ENCODE measurements at regions not wholly inside any gene's neighbourhood (a gene's known extent, or its start where the extent isn't known, plus 50 kb on each side); places are given as distances from the start of the nearest gene placed in this dataset.
"Not testable (repeated sequence)": the region's sequence is repeated elsewhere in the genome, so short reads cannot be mapped to it uniquely, and the experiment has no call there.

- not testable (repeated sequence) for DNase-seq (ENCODE audit: low spot score)
These were observed 84.2 kb upstream of the ADORA2B start for GRCh38 chr17:15860774-15861173.

GRCh38 chr17:15864061-15864460 lies 80.9 kb upstream of the ADORA2B start:
- DNase-seq (ENCODE audit: low spot score), result not testable (repeated sequence)

DNA sequence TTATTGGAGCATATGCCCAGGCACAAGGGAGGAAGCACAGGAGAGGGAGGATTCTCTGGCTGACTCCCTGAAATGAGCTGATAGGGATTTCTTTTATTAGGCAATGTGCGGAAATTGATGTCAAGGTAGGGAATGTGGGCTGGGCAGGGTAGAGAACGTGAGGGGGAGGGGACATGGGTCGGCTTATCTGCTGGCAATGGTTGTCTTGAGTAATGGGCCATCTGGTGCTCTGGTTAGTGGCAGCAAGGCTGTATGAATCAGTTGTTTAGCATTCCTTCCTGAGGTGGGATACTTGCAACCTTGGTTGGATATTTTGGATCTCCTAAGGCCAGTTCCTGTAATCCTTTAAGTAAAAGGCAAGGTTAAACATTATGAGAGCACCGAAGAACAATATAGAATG lies 80.5 kb upstream of the ADORA2B start:
- DNase-seq (ENCODE audit: low spot score), result not testable (repeated sequence)

DNA sequence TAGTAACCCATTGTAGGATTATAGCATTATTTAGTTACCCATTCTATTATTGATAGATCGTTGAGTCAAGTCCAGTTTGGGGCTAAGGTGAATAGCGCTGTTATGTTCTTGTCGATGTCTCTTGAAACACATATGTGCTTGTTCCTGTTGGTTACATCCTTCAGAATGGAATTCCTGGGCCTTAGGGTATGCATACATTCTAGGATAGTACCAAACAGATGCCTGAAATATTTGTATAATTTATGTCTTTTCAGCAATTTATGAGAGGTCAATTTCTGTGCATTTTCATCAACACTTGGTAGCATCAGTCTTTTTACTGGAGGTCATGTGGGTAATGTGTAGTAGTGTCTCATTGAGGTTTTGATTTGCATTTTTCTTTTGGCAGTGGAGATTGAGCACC lies 78.9 kb upstream of the ADORA2B start:
- not testable (repeated sequence) for DNase-seq (ENCODE audit: low spot score)

DNA sequence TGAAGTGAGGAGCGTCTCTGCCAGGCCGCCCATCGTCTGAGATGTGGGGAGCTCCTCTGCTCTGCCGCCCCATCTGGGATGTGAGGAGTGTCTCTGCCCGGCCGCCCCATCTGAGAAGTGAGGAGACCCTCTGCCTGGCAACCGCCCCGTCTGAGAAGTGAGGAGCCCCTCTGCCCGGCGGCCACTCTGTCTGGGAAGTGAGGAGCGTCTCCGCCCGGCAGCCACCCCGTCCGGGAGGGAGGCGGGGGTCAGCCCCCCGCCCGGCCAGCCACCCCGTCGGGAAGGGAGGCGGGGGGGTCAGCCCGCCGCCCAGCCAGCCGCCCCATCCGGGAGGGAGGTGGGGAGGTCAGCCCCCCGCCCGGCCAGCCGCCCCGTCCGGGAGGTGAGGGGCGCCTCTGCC lies 77.6 kb upstream of the ADORA2B start:
- DNase-seq (ENCODE audit: low spot score), result not testable (repeated sequence)

- DNase-seq (ENCODE audit: low spot score), result not testable (repeated sequence)
These were observed 75.1 kb upstream of the ADORA2B start for GRCh38 chr17:15869868-15870267.

DNA sequence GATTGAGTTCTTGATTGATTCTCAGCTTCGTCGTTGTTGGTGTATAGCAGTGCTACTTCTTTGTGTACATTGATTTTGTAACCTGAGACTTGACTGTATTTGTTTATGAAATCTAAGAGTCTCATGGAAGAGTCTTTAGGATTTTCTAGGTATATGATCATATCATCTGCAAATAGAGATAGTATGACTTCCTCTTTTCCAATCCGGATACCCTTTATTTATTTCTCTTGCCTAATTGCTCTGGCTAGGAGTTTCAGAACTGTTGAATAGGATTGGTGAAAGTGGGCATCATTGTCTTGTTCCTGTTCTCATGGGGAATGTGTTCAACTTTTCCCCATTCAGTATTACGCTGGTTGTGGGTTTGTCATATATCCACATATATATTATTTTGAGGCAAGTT lies 72.3 kb upstream of the ADORA2B start:
- not testable (repeated sequence) for DNase-seq (ENCODE audit: low spot score)

- DNase-seq (ENCODE audit: low spot score), result not testable (repeated sequence)
These were observed 66.9 kb upstream of the ADORA2B start for GRCh38 chr17:15877882-15878500.

DNA sequence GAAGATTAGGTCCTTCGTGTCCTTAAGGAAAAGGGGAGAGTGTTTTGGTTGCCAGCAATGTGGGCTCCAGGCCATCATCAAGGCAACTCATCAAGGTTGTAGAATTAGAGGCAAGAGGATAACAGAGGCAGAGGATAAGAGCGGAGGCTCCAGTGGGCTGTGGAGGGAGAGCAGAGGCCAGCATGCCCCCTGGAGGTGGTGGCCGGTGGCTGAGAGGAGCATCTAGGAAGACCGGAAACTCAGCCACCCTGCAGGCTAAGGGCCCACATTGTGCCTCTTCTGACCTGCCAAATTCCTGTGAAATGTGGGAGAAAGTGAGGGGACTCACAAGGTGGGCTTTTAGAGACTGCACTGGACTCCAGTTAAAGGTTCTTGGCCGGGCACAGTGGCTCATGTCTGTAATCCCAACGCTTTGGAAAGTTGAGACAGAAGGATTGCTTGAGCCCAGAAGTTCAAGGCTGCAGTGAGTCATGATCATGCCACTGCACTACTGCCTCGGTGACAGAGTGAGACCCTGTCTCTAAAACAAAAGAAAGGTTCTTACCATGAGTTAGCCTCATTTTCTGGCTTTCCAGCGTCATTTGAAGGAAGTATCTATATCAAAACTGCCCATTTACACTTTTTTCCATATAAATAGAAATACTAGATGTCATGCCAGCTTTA lies 62.7 kb upstream of the ADORA2B start:
- no peak for DNase-seq (ENCODE audit: low spot score)

GRCh38 chr17:15882777-15883176 lies 62.2 kb upstream of the ADORA2B start:
- no peak for DNase-seq (ENCODE audit: low spot score)

DNA sequence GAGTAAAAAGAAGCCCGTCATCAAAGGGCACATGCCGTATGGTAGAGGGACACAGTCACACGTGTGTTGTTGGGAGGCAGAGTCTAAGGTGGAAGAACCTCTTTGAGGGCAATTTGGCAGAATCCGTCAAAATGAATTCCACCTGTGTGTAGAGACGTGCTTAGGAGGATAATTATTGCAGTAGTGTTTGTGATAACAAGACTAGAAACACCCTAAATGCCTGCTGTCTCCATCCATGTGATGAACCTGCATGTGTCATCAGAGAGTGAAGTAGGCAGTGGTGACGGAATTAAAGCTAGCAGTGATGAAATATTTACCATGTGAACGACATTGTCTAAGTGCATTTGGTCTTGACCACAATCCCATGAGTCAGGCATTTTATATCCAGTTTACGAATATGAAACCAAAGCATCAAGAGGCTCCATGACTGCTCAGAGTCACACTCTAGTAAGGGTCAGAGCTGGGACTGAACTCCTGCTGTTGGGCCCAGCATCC lies 61.3 kb upstream of the ADORA2B start:
- DNase-seq (ENCODE audit: low spot score), result no peak

- DNase-seq (ENCODE audit: low spot score), result no peak
These were observed 60.2 kb upstream of the ADORA2B start for GRCh38 chr17:15884731-15885130.

GRCh38 chr17:15885770-15886169 lies 59.2 kb upstream of the ADORA2B start:
- no peak for DNase-seq (ENCODE audit: low spot score)

- DNase-seq (ENCODE audit: low spot score), result no peak
These were observed 58.7 kb upstream of the ADORA2B start for GRCh38 chr17:15886221-15886620.

DNA sequence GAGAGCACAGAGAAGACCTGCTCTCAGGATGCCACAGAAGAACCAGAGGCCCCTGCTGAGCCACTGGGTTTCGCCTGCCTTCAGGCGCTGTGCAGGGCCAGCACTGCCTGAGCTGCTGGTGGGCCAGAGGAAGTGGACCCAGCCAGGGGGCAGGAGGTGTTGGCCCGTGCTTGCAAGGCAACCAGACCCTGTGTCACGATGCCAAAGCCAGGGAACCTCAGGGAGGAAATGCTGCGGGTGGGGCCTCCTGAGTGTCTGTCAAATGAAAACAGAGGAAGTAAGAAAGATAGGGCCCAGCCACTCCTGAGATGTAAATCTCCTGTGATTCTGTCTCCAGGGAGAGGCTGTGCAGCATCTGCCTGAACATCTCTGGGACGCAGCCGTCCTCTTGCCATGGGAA lies 58.1 kb upstream of the ADORA2B start:
- no peak for DNase-seq (ENCODE audit: low spot score)

DNA sequence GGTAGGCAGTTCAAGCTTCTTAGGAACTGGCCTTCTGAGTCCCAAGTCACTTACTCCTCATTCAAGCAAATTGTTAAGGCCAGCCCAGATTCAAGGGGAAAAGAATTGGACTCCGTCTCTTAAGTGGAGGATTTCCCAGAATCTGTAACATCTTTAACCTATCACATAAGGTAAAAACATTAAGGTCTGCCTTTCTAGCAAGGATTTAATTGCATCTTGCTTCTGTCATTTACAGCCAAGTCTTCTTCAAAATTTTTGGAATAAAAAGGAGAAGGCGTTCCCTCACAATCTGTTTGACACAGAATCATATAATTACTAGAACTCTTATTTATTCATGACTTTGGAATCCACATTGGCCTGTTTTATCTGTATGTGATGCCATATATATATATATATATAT lies 56.5 kb upstream of the ADORA2B start:
- no peak for DNase-seq (ENCODE audit: low spot score)

DNA sequence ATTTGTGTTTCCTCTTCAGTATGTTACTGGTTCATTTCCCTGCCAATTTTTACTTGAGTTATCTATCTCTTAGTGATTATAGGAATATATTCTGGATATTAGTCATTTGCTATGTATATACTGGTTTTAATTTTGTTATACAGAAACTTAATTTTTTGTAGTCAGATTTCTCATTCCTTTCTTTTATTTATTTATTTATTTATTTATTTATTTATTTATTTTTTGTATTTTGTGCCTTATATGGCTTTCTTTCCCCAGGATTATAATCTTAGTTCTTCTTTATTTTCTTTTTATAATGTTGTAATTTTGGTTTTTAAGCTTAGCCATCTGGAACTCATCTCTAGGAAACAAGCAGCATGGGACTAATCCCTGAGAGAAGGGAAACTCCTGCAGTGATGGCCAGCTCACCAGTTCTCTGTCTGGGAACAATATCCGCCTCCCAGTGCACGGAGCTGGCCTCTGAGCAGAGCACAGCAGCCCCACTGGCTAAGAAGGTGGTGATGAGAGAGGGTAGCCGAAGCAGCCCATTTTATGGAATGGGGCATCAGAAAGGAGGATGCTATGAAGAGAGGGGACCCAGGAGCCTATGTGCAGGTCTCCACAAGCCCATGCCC lies 54.5 kb upstream of the ADORA2B start:
- no peak for DNase-seq (ENCODE audit: low spot score)

- peak; percentile 3 for DNase-seq (ENCODE audit: low spot score)
These were observed 53.6 kb upstream of the ADORA2B start for GRCh38 chr17:15891318-15891717.

DNA sequence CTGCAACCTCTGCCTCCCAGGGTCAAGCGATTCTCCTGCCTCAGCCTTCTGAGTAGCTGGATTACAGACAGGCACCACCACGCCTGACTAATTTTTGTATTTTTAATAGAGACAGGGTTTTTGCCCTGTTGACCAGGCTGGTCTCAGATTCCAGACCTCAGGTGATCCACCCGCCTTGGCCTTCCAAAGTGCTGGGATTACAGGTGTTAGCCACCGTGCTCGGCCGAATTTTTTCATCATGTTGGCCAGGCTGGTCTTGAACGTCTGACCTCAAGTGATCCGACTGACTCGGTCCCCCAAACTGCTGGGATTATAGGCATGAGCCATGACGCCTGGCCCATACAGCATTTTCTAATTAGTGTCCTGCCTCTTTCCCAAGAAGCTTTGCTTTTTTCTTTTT lies 52.7 kb upstream of the ADORA2B start:
- no peak for DNase-seq (ENCODE audit: low spot score)

GRCh38 chr17:15892731-15893657 lies 51.9 kb upstream of the ADORA2B start:
- no peak for DNase-seq (ENCODE audit: low spot score)

GRCh38 chr17:15893658-15894024 lies 51.3 kb upstream of the ADORA2B start:
- no peak for DNase-seq (ENCODE audit: low spot score)

GRCh38 chr17:15894258-15894657 lies 50.7 kb upstream of the ADORA2B start:
- no peak for DNase-seq (ENCODE audit: low spot score)
